H1 (cell line): ENCODE measurements at regions not wholly inside any gene's neighbourhood (a gene's known extent, or its start where the extent isn't known, plus 50 kb on each side); places are given as distances from the start of the nearest gene placed in this dataset.

Experiments
- CTCF ChIA-PET: fragments of 300-600 bp; sonication (Branson Sonifier 250); formaldehyde crosslinking; loops from one replicate; lab custom pipeline; 2021; ENCODE audit not compliant: partially characterized antibody; lab: Charles Lee
- POLR2A ChIA-PET: fragments of 300-600 bp; sonication (Branson Sonifier 250); formaldehyde crosslinking; loops from one replicate; lab custom pipeline; 2021; ENCODE audit warnings: inconsistent platforms; ENCODE audit not compliant: partially characterized antibody; lab: Charles Lee
- DNase-seq, 2 experiments: peaks; one replicate each; pipeline versions ENCODE4 v3.0.0 to v3.0.0-alpha.2; 2010 to 2022; ENCODE audit warnings: low spot score in 2 of 2, low read depth in 1 of 2, mixed read lengths in 1 of 2
- FAIRE-seq: peaks from 2 replicates; lab custom pipeline; 2011; peaks lifted over from hg19 to GRCh38; lab: Jason Lieb, UNC
- H2AFZ ChIP-seq: 2 replicates; pipeline ENCODE4 v1.8.1; 2012; ENCODE audit warnings: low read length, inconsistent platforms
- H2AK5ac ChIP-seq: 2 replicates; pipeline ENCODE4 v1.6.1; 2013; ENCODE audit warnings: low read depth, low read length
- H2BK120ac ChIP-seq: replicated peaks from 2 replicates; pipeline ENCODE3; 2013; ENCODE audit warnings: low read depth, low read length, inconsistent platforms
- H2BK12ac ChIP-seq: 2 replicates; pipeline ENCODE4 v1.6.1; 2013; ENCODE audit warnings: low read depth, low read length
- H2BK15ac ChIP-seq: 2 replicates; pipeline ENCODE4 v1.6.1; 2013; ENCODE audit warnings: low read length
- H2BK20ac ChIP-seq: 2 replicates; pipeline ENCODE4 v1.6.1; 2013; ENCODE audit warnings: low read length
- H2BK5ac ChIP-seq: 2 replicates; pipeline ENCODE4 v1.6.1; 2013; ENCODE audit warnings: low read depth, low read length
- H3K14ac ChIP-seq: 2 replicates; pipeline ENCODE4 v1.6.1; 2013; ENCODE audit warnings: inconsistent platforms; ENCODE audit not compliant: insufficient read length
- H3K18ac ChIP-seq: 2 replicates; pipeline ENCODE4 v1.6.1; 2013; ENCODE audit warnings: low read length; ENCODE audit errors: extremely low read depth
- H3K23ac ChIP-seq: 2 replicates; pipeline ENCODE4 v1.6.1; 2013; ENCODE audit warnings: inconsistent platforms; ENCODE audit not compliant: insufficient read length
- H3K23me2 ChIP-seq: 2 replicates; pipeline ENCODE4 v1.6.1; 2013; ENCODE audit warnings: low read depth, low read length
- H3K27ac ChIP-seq: 2 replicates; pipeline ENCODE4 v1.6.1; 2011; ENCODE audit warnings: low read depth, low read length, inconsistent platforms
- H3K27me3 ChIP-seq, 4 experiments: replicated peaks in 1 of 4; 1 replicate in 1 of 4; 2 replicates in 3 of 4; pipeline versions ENCODE4 v1.6.1 to v1.8.1; 2011 to 2013; ENCODE audit warnings: low read length in 3 of 4, mild to moderate bottlenecking in 3 of 4, inconsistent platforms in 2 of 4, mixed read lengths in 2 of 4, moderate library complexity in 1 of 4; ENCODE audit not compliant: control insufficient read depth in 3 of 4, insufficient read depth in 3 of 4; ENCODE audit errors: extremely low read depth in 1 of 4
- H3K36me3 ChIP-seq, 4 experiments: 2 replicates each; pipeline versions ENCODE4 v1.6.1 to v1.8.1; 2011 to 2013; ENCODE audit warnings: mild to moderate bottlenecking in 4 of 4, low read length in 3 of 4, moderate library complexity in 2 of 4, control low read depth in 1 of 4, inconsistent platforms in 1 of 4; ENCODE audit not compliant: insufficient read depth in 4 of 4, control insufficient read depth in 2 of 4
- H3K4ac ChIP-seq: replicated peaks from 2 replicates; pipeline ENCODE3; 2013; ENCODE audit warnings: low read length, low read depth, mixed read lengths, inconsistent platforms; ENCODE audit not compliant: insufficient read length
- H3K4me1 ChIP-seq, 4 experiments: replicated peaks in 1 of 4; 1 replicate in 1 of 4; 2 replicates in 3 of 4; pipeline versions ENCODE4 v1.6.1 to v1.8.1; 2011 to 2013; ENCODE audit warnings: low read length in 3 of 4, inconsistent platforms in 2 of 4, mixed read lengths in 1 of 4; ENCODE audit not compliant: insufficient read depth in 4 of 4, control insufficient read depth in 3 of 4
- H3K4me2 ChIP-seq, 2 experiments: 2 replicates each; pipeline versions ENCODE4 v1.6.1 to v1.8.1; 2011 to 2013; ENCODE audit warnings: low read depth in 2 of 2, low read length in 2 of 2, control low read depth in 1 of 2, inconsistent platforms in 1 of 2, mild to moderate bottlenecking in 1 of 2; ENCODE audit not compliant: insufficient read depth in 1 of 2
- H3K4me3 ChIP-seq, 4 experiments: fragments of 200-600, 300-600 bp in 1 of 4; sonication (generic), shearing (Covaris generic), sonication (Bioruptor Twin) in 1 of 4; 2 replicates each; pipeline versions ENCODE4 v1.5.1 to v1.8.1; 2011 to 2016; ENCODE audit warnings: low read length in 4 of 4, low read depth in 3 of 4, control low read depth in 2 of 4, inconsistent platforms in 2 of 4, mild to moderate bottlenecking in 2 of 4, mixed read lengths in 1 of 4, moderate library complexity in 1 of 4; ENCODE audit not compliant: insufficient read depth in 2 of 4; ENCODE audit errors: extremely low read depth in 1 of 4
- H3K56ac ChIP-seq: replicated peaks from 2 replicates; pipeline ENCODE3; 2013; ENCODE audit warnings: low read depth, mild to moderate bottlenecking, mixed read lengths, low read length, inconsistent platforms; ENCODE audit not compliant: insufficient read length
- H3K79me1 ChIP-seq: 2 replicates; pipeline ENCODE4 v1.6.1; 2013; ENCODE audit warnings: low read depth, low read length, control low read depth
- H3K79me2 ChIP-seq, 2 experiments: 2 replicates each; pipeline versions ENCODE4 v1.6.1 to v1.8.1; 2012 to 2013; ENCODE audit warnings: low read length in 2 of 2, mild to moderate bottlenecking in 2 of 2, inconsistent platforms in 1 of 2; ENCODE audit not compliant: insufficient read depth in 2 of 2, control insufficient read depth in 1 of 2
- H3K9ac ChIP-seq, 4 experiments: replicated peaks in 1 of 4; 1 replicate in 1 of 4; 2 replicates in 3 of 4; pipeline versions ENCODE4 v1.6.1 to v1.8.1; 2011 to 2013; ENCODE audit warnings: low read depth in 3 of 4, low read length in 3 of 4, control low read depth in 2 of 4, mild to moderate bottlenecking in 2 of 4, moderate library complexity in 2 of 4, inconsistent platforms in 1 of 4; ENCODE audit errors: extremely low read depth in 1 of 4
- H3K9me3 ChIP-seq, 2 experiments: 2 replicates each; pipeline versions ENCODE4 v1.6.1 to v1.8.1; 2012 to 2013; ENCODE audit warnings: mild to moderate bottlenecking in 2 of 2, moderate library complexity in 2 of 2, control low read depth in 1 of 2, inconsistent platforms in 1 of 2, low read depth in 1 of 2, low read length in 1 of 2, mixed read lengths in 1 of 2; ENCODE audit not compliant: insufficient read depth in 2 of 2
- H4K20me1 ChIP-seq, 2 experiments: replicated peaks in 1 of 2; 2 replicates each; pipeline versions ENCODE3 to v1.8.1; 2011 to 2013; ENCODE audit warnings: inconsistent platforms in 2 of 2, low read length in 2 of 2, mild to moderate bottlenecking in 1 of 2; ENCODE audit not compliant: insufficient read depth in 2 of 2, control insufficient read depth in 1 of 2
- H4K5ac ChIP-seq: 2 replicates; pipeline ENCODE4 v1.6.1; 2013; ENCODE audit warnings: low read length, low read depth, mixed read lengths, inconsistent platforms; ENCODE audit not compliant: insufficient read length
- H4K8ac ChIP-seq: 2 replicates; pipeline ENCODE4 v1.8.0; 2013; ENCODE audit warnings: mild to moderate bottlenecking, moderate library complexity, low read length, inconsistent platforms; ENCODE audit not compliant: insufficient read depth; ENCODE audit errors: extremely low read depth
- H4K91ac ChIP-seq: replicated peaks from 2 replicates; pipeline ENCODE3; 2013; ENCODE audit warnings: low read length, mixed read lengths, inconsistent platforms; ENCODE audit not compliant: insufficient read length
- CBX5 ChIP-seq: fragments of 300-800, 300-1000 bp; sonication (generic); IDR thresholded peaks from 2 replicates; pipeline ENCODE4 v1.7.1; 2016; ENCODE audit warnings: antibody characterized with exemption, low read length, low read depth
- KDM5A ChIP-seq: fragments of 200-600 bp; IDR thresholded peaks from 2 replicates; pipeline ENCODE4 v1.7.1; 2012; ENCODE audit warnings: mild to moderate bottlenecking, low read length, inconsistent platforms, mixed read lengths
- POLR2A ChIP-seq, 2 experiments: IDR thresholded peaks; 1 replicate in 1 of 2; 2 replicates in 1 of 2; pipeline ENCODE4 v1.6.1; 2011; ENCODE audit warnings: low read depth in 2 of 2, low read length in 2 of 2, mild to moderate bottlenecking in 2 of 2; ENCODE audit errors: control extremely low read depth in 1 of 2
- SIX5 ChIP-seq: IDR thresholded peaks from 2 replicates; pipeline ENCODE4 v1.6.1; 2011; ENCODE audit warnings: mild to moderate bottlenecking, low read depth, low read length
- TBP ChIP-seq: IDR thresholded peaks from 2 replicates; pipeline ENCODE4 v1.6.1; 2011; ENCODE audit warnings: low read depth, low read length, improper control_type of control experiment
- whole genome bisulfite sequencing, 2 experiments: shearing (Covaris generic) in 1 of 2; methylation state at CpG; one replicate each; pipeline versions ENCODE4 v1.1.6 to v1.1.7; 2013 to 2015; ENCODE audit warnings: low lambda C conversion rate in 2 of 2, mixed read lengths in 2 of 2, inconsistent platforms in 1 of 2, low coverage in 1 of 2, missing lambda C conversion rate in 1 of 2; ENCODE audit not compliant: insufficient replicate concordance in 2 of 2, insufficient coverage in 1 of 2, insufficient read length in 1 of 2; ENCODE audit errors: extremely low coverage in 1 of 2, missing lambda C conversion rate in 1 of 2; 5-methylcytosine and 5-hydroxymethylcytosine counted together
- TF ChIP-seq, protein P1 (sequence below): IDR thresholded peaks from 2 replicates; pipeline ENCODE4 v1.6.1; 2011; ENCODE audit warnings: low read length, improper control_type of control experiment

DNA sequence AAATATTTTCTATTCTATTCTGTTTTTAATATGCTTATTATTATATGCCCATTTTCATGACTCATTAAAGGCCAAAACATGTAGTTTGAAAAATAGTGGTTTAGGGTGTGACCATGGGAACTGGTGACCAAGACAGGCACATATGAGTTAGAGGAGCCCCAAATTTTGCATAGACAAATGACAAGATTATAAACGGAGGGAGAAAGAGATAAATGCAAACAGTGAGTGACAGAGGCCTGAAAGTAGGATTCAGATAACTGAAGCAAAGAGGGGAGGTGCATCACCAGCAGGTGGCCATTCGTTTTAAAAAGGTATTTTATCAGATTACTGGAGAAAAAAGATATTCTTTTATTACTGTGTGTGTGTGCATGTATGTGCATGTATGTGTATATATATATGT is 391.5 kb upstream of the CHORDC1 start:
- Histone ChIP-seq H2BK15ac (no peak overlapping the region), H2BK120ac (no peak overlapping the region), H3K56ac (no peak overlapping the region), H3K4me1 (no peaks in the 10 kb centered on the region), H3K79me1 (no peaks in the 10 kb centered on the region), H2AFZ (no peak overlapping the region), H3K23ac (no peak overlapping the region), H3K79me2 (no peaks in the 10 kb centered on the region), H3K4me3 (no peak overlapping the region), H3K23me2 (no peaks in the 10 kb centered on the region), H4K5ac (no peak overlapping the region), H4K91ac (no peak overlapping the region), H3K27me3 (no peaks in the 10 kb centered on the region), H3K14ac (no peak overlapping the region), H2BK20ac (no peak overlapping the region), H3K36me3 (no peaks in the 10 kb centered on the region), H3K9ac (no peak overlapping the region), H3K27ac (no peak overlapping the region), H2BK12ac (no peak overlapping the region), H3K4me2 (no peak overlapping the region), H2AK5ac (no peak overlapping the region), H4K8ac (no peak overlapping the region), H3K18ac (no peak overlapping the region), H4K20me1 (no peaks in the 10 kb centered on the region), H2BK5ac (no peak overlapping the region), H3K4ac (no peak overlapping the region), H3K9me3 (peaks cover 0 to 4% of the 10 kb centered on the region in 2 experiments; a peak in 1 of 4 replicates)
- 95% methylated on average over 2 of the region's 2 CpGs; no CpG with 5 or more reads in 1 of the 2 experiments for WGBS, 2 experiments
- FAIRE-seq, result no peak
- TF ChIP-seq POLR2A (IDR thresholded peaks at IDR 0.05; ENCODE audit: control extremely low read depth in 1 of 2, low read depth in 2 of 2, low read length in 2 of 2), result no peak
- no peak for TF ChIP-seq TBP
- TF ChIP-seq CBX5, result no peak
- no peak for TF ChIP-seq SIX5
- no peak for TF ChIP-seq KDM5A
- TF ChIP-seq, protein P1, sequence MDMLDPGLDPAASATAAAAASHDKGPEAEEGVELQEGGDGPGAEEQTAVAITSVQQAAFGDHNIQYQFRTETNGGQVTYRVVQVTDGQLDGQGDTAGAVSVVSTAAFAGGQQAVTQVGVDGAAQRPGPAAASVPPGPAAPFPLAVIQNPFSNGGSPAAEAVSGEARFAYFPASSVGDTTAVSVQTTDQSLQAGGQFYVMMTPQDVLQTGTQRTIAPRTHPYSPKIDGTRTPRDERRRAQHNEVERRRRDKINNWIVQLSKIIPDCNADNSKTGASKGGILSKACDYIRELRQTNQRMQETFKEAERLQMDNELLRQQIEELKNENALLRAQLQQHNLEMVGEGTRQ, result no peak
- no peak for DNase-seq
- ChIA-PET CTCF (no interaction called here), POLR2A (no interaction called here)
